ENCODE measurements at regions not wholly inside any gene's neighbourhood (a gene's known extent, or its start where the extent isn't known, plus 50 kb on each side); places are given as distances from the start of the nearest gene placed in this dataset.
"Not testable (repeated sequence)": the region's sequence is repeated elsewhere in the genome, so short reads cannot be mapped to it uniquely, and the experiment has no call there.

GRCh38 chr2:15755528-15755927, 163.9 kb downstream of the DDX1 start:
- TF ChIP-seq CTCF (IDR thresholded peaks at IDR 0.05; ENCODE audit: borderline replicate concordance, insufficient read depth, low read depth, low read length) = no peak
- no peak overlapping the region for H3K4me3 ChIP-seq (ENCODE audit: low read depth, low read length)

- TF ChIP-seq CTCF (IDR thresholded peaks at IDR 0.05; ENCODE audit: borderline replicate concordance, insufficient read depth, low read depth, low read length) = no peak
- no peak overlapping the region for H3K4me3 ChIP-seq (ENCODE audit: low read depth, low read length)
Measured at GRCh38 chr2:15756011-15756550, 164.4 kb downstream of the DDX1 start.

- no peak for TF ChIP-seq CTCF (IDR thresholded peaks at IDR 0.05; ENCODE audit: borderline replicate concordance, insufficient read depth, low read depth, low read length)
- no peak overlapping the region for H3K4me3 ChIP-seq (ENCODE audit: low read depth, low read length)
Measured at GRCh38 chr2:15756882-15757819, 165.5 kb downstream of the DDX1 start.

GRCh38 chr2:15757820-15758586, 166.3 kb downstream of the DDX1 start:
- H3K4me3 ChIP-seq (ENCODE audit: low read depth, low read length) = no peak overlapping the region
- TF ChIP-seq CTCF (IDR thresholded peaks at IDR 0.05; ENCODE audit: borderline replicate concordance, insufficient read depth, low read depth, low read length) = no peak

- no peak overlapping the region for H3K4me3 ChIP-seq (ENCODE audit: low read depth, low read length)
- no peak for TF ChIP-seq CTCF (IDR thresholded peaks at IDR 0.05; ENCODE audit: borderline replicate concordance, insufficient read depth, low read depth, low read length)
Measured at GRCh38 chr2:15758848-15759247, 167.2 kb downstream of the DDX1 start.

- no peak for TF ChIP-seq CTCF (IDR thresholded peaks at IDR 0.05; ENCODE audit: borderline replicate concordance, insufficient read depth, low read depth, low read length)
- no peak overlapping the region for H3K4me3 ChIP-seq (ENCODE audit: low read depth, low read length)
Measured at GRCh38 chr2:15759385-15759784, 167.7 kb downstream of the DDX1 start.

GRCh38 chr2:15759791-15760190, 168.1 kb downstream of the DDX1 start:
- not testable (repeated sequence) for H3K4me3 ChIP-seq (ENCODE audit: low read depth, low read length)

Data from GM12875 (cell line).